ENCODE measurements at regions not wholly inside any gene's neighbourhood (a gene's known extent, or its start where the extent isn't known, plus 50 kb on each side); places are given as distances from the start of the nearest gene placed in this dataset.

- no peak for DNase-seq
These were observed 288.7 kb downstream of the RNF144B start for GRCh38 chr6:18675881-18676280.

DNA sequence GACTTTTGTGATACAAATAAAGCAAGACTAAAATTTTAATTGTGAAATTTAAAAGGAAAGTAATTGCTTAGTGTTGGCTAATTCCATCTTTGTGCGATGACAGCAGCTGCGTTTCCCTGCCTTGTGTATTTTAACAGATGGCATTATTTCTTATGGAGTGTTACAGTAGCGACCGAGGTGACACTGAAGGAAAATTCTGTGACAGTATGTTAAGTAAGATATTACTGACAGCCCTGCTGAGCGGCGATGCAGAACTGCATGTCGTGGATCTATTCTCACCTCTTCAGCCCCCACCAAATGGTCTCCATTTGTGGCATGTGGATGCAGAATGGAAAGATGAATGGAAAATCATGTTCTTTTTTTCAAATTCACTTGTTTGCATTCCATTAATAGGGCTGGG is 289.4 kb downstream of the RNF144B start:
- no peak for DNase-seq

DNA sequence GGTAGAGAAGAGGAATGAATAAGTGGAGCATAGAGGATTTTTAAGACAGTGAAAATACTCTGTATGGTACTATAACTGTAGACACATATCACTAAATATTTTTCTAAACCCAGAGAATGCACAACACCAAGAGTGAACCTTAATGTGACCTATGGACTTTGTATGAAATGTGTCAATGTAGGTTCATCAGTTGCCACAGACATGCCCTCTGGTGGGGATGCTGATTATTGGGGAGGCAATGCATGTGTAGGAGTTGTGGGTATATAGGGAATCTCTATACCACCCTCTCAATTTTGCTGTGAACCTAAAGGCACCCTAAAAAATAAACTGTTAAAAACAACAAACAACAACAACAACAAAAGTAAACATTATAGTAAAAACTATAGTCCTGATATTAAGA is 293.7 kb downstream of the RNF144B start:
- no peak for DNase-seq

- no peak for DNase-seq
These were observed 294.8 kb downstream of the RNF144B start for GRCh38 chr6:18681832-18682503.

DNA sequence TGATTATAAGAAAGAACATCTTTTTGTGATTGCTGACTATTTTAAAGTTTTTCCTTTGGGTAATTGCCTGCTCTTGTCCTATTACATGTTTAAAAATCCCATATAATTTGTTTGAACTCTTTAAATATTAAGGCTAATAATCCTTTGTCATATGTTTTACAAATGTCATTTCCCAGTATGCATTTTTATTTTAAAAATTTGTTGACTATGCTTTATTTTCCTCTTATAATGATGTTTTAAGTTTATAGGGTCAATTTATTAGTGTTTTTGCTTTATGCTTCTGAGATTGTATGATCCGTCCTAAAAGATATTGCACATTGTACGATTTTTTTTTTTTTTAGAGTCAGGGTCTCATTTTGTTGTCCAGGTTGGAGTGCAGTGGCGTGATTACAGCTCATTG is 297.2 kb downstream of the RNF144B start:
- DNase-seq, result no peak

GRCh38 chr6:18692929-18693685 is 306.0 kb downstream of the RNF144B start:
- DNase-seq, result no peak

DNA sequence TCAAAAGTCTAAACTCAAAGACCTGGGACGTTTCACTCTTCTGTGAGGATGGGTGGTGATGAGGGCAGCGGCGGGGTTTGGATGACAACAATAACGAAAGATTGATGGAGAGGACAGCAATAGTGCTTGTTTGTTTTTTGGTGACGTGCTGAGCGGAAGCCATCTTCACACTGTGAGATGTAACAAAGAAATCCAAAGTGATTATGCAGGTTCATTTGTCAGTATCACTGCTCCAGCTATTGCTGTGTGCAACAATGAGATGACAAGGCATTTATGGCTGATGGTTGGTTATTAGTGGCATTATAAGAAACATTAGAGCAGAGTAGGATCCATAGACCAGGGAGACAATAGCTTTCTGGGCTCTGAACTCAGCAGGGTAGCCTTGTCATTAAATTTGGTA is 306.7 kb downstream of the RNF144B start:
- DNase-seq, result no peak

DNA sequence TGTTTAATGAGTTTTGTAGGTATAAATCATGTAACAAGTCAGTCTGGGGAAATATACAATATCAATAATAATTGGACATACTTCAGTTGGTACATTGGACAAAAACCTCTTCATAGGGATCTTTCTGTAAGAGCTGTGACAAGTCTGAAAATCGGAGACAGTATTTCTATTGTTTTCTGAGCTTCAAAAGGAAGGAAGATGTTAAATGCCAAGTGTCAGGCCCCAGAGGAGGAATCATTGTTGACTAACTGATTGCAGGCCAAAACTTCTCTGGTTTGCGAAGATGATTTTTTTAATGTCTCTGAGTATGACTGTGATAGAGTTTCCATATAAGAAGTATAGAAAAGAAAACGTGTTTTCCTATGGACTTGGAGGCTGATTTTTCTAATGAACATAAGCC is 316.4 kb downstream of the RNF144B start:
- DNase-seq, result no peak

DNA sequence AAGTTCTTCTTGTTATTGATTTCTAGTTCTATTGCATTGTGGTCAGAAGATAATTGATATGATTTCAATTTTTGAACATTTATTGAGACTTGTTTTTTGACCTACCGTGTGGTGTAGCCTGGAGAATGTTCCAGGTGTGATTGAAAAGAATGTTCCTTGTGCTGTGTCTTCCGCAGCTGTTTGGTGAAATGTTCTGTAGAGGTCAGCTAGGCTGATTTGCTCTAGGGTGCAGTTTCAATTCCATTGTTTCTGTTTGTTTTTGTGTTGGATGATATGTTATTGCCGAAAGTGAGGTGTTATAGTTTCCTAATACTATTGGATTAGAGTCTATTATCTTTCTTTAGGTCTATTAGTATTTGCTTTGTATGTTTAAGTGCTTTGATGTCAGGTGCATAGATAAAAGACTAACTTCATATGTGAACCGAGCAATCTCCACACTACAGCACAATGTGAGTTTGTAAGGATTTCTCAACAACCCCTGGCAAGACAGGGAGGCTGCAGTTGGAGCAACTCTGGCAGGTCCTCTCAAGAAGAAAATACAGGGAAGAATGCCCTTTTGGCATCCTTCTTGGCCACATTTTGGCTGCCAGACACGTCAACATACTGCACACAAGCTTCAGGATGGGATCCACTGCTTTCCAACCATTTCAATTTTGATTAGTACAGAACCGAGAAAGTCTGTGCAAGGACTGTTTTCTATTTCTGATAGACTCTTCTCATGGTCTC is 320.7 kb downstream of the RNF144B start:
- no peak for DNase-seq

DNA sequence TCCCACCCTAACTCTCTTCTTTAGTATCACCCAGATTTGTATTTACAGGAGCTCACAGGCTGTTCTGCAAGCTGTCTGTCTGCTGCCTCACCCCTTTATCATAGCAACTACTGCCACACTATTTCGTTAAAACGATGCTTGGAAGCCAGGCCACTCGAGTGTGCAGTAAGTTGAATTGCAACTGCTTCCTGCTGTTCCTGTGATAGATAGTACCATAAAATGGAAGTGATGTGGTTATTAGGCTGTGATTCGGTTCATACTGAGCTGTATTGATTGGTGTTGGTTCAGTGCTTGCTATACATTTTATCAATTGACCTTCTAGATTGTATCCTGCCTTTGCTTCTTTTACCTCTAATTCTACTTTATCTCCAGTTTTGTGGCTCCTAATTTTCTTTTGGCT is 325.4 kb downstream of the RNF144B start:
- no peak for DNase-seq

GRCh38 chr6:18720075-18720474 is 332.9 kb downstream of the RNF144B start:
- DNase-seq, result no peak

DNA sequence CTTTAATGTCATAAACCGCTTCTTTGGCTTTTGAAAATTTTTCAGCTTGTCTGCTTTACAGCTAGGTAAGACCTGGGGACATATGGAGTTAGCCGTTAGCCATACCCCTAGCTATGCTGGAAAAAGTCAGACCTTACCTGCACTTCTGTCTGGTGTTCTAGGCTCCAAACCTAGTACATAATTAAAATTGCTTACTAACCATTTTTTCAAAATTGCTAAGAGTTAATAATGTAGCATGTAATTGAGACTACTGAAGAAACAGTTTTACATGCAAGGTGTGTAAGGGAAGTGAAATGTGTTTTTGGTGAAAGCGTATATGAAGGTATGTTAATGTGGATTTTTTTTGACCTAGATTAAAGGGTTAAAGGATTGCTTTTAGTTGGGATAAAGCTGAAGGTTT is 336.9 kb downstream of the RNF144B start:
- no peak for DNase-seq

GRCh38 chr6:18725449-18725848 is 338.3 kb downstream of the RNF144B start:
- DNase-seq, result no peak

DNA sequence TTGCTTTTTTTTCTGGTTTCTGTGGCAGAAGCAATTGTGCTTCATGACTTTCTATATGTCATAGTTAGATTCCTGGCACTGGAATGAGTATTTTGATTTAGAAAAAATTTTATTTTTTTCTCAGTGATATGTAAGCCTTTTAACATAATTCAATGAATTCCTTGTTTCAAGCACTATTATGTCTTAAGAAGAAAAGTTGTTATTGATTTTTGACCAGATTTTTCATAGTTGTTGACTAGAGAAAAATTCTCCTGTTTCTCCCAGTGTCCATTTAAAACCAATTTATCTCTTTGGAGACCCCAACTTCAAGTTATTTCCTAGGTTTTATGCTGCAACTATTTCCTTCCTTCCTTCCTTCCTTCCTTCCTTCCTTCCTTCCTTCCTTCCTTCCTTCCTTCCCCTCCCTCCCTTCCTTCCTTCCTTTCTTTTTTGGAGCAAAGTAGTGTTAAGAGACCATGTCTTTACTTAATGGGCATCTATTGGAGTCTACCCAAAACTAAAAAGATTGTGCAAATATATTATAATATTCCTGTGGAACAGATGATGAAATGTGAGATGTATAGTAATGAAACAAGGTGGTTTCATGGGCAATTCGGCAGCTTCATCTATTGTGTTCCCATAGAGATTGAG is 346.9 kb downstream of the RNF144B start:
- no peak for DNase-seq

DNA sequence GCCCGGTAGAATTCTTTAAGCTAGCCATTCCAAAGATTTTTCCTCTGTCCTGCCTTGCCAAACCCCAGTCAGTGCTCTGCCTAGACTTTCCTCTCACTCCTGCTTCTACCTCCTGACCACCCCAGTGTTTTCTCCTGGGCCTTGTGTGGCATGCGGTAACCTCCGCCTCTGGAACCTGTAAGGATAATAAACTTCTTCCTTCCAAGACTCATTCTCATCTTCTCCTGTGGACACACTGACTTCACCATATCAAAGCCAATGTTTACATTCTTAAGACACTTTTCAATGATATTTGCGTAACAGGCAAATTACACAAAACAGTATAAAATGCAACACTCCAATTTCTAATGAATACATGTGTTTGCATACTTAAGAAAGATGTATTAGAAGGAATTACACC is 354.6 kb downstream of the RNF144B start:
- no peak for DNase-seq

GRCh38 chr6:18742406-18742805 is 355.3 kb downstream of the RNF144B start:
- DNase-seq, result no peak

GRCh38 chr6:18746727-18747126 is 359.6 kb downstream of the RNF144B start:
- no peak for DNase-seq

DNA sequence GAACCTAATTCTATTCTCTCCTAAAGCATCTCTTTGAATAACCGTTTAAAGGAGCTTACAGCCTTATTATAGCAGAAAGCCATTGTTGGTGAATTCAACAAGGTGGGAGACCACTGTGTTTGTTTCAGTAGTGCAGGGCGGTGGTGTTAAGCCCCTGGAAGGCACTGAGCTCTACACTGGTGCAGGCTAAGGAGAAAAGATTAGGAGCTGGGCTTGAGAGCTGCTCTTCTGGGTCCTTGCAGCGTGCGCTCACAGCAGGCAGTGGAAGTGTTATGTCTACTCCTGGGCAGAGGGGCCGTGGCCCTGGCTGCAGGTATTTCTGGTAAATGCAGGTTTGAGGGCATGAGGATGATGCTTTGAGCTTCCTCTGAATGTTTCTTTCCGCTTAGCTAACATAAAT is 361.2 kb downstream of the RNF144B start:
- no peak for DNase-seq

DNA sequence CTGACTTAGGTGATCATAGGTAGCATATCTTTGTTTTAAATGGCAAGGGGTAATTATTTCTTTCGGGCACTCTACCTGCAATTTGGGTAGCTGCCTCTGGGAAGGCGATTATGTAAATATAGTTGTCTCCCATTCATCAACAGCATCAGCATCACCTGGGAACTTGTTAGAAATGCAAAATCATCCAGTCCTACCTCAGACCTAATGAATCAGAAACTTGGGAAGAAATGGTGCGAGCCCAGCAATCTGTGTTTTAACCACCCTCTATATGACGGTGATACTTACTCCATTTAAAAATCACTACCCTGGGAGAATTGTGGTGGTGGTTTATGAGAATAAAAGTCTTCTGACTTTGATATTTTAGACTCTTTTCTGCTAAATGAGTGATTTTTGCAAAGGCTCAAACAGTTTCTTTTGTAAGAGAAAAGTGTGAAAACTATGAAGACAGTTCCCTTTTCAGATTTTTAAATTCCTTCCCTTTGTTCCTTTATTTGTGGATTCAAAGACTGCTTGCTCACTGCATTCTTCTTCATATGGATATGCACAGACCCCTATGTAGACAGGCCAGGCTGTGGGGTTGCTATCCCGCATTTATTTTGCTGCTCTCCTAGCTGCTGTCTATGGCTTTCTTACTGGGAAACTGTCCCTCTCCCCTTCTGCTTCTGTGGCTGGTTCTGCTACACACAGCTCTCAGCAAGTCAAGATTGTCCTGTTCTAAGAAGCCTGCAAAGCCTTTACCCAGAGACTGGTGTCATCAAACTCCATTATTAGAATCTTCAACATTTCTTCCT is 365.3 kb downstream of the RNF144B start:
- DNase-seq, result no peak

GRCh38 chr6:18753076-18753475 is 365.9 kb downstream of the RNF144B start:
- DNase-seq, result no peak

GRCh38 chr6:18763086-18763485 is 375.9 kb downstream of the RNF144B start:
- DNase-seq, result no peak

DNA sequence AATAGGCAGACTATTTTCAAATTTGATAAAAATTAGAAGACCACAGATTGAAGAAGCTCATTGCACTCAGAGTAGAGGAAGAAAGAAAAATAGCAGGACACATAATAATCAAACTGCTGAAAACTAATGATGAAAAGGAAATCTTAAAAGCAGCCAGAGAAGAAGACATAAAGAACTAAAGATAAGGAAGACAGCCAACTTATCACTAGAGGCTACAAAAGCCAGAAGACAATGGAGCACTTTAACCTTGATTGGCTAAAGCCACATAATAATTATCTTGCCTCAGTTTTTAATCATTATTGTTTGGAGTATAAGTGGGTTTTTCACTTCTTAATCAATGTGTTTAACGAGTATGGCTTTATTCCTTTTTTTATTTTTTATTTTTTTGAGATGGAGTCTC is 397.6 kb downstream of the RNF144B start:
- DNase-seq, result no peak

Data from activated CD4-positive, alpha-beta T cell treated with anti-CD3 and anti-CD28 coated beads for 48 hours (primary cell).